RWPE1 (cell line): ENCODE measurements at regions not wholly inside any gene's neighbourhood (a gene's known extent, or its start where the extent isn't known, plus 50 kb on each side); places are given as distances from the start of the nearest gene placed in this dataset.

Experiments used
- CTCF ChIA-PET: fragments of 350-600 bp; sonication (Branson Sonifier 250); formaldehyde crosslinking; extraction: SDS; loops from one replicate; lab custom pipeline; 2021; lab: Yijun Ruan, JAX
- POLR2A ChIA-PET: fragments of 400-600 bp; formaldehyde crosslinking; extraction: SDS; loops from one replicate; lab custom pipeline; 2020; ENCODE audit warnings: antibody characterized with exemption; ENCODE audit not compliant: low non-redundant PET; lab: Yijun Ruan, JAX
- DNase-seq: peaks from one replicate; pipeline ENCODE4 v3.0.0; 2012; ENCODE audit warnings: low spot score
- H3K27ac ChIP-seq: fragments of 450-650 bp; 2 replicates; pipeline ENCODE4 v1.5.1; 2017
- TF ChIP-seq, protein P1 (sequence below): fragments of 450-650 bp; conservative IDR thresholded peaks from 2 replicates; pipeline ENCODE4 v1.5.1; 2017; ENCODE audit warnings: low read depth, mild to moderate bottlenecking

DNA sequence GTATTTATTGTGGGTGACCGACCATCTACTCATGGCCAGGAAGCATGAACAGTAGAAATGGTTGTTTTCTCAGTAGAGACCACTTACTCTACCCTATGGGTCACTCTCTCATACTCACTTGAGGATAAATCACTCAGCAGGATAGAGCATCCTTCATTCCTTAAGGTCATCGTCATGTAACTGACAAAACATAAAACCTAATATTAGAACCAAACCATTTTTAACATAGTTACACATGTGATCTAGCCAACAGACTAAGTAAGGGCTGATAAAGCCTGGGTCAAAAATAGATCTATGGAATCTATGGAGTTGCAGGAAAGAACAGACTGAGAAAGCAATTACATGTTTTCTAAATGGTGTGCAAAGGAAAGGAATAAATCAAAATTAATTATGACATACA, 769.1 kb downstream of the NTRK3 start:
- ChIA-PET CTCF (no interaction called here), POLR2A (no interaction called here)
- no peak for DNase-seq
- TF ChIP-seq, protein P1, sequence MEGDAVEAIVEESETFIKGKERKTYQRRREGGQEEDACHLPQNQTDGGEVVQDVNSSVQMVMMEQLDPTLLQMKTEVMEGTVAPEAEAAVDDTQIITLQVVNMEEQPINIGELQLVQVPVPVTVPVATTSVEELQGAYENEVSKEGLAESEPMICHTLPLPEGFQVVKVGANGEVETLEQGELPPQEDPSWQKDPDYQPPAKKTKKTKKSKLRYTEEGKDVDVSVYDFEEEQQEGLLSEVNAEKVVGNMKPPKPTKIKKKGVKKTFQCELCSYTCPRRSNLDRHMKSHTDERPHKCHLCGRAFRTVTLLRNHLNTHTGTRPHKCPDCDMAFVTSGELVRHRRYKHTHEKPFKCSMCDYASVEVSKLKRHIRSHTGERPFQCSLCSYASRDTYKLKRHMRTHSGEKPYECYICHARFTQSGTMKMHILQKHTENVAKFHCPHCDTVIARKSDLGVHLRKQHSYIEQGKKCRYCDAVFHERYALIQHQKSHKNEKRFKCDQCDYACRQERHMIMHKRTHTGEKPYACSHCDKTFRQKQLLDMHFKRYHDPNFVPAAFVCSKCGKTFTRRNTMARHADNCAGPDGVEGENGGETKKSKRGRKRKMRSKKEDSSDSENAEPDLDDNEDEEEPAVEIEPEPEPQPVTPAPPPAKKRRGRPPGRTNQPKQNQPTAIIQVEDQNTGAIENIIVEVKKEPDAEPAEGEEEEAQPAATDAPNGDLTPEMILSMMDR: no peak
- no peak overlapping the region for H3K27ac ChIP-seq

DNA sequence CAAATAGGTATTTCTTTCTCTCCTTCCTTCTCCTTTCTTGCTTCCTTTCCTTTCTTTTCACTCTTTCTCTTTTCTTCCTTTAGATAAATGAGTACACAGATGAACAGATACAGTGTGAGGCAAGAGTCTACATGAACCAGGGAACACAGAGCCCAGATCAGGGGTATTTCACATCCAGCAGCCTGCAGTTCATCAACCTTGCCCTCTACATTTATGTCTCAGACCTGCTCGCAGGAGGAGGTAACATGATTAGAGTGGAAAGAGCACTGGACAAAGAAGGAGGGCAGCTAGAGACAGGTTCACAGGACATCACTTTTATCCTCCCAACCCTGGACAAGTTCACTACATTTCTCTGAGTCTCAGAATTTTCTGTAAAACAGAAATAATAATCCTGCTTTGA, 773.1 kb downstream of the NTRK3 start:
- CTCF ChIA-PET: no interaction called here
- POLR2A ChIA-PET: no interaction called here
- no peak for DNase-seq
- TF ChIP-seq, protein P1: no peak
- no peak overlapping the region for H3K27ac ChIP-seq

DNA sequence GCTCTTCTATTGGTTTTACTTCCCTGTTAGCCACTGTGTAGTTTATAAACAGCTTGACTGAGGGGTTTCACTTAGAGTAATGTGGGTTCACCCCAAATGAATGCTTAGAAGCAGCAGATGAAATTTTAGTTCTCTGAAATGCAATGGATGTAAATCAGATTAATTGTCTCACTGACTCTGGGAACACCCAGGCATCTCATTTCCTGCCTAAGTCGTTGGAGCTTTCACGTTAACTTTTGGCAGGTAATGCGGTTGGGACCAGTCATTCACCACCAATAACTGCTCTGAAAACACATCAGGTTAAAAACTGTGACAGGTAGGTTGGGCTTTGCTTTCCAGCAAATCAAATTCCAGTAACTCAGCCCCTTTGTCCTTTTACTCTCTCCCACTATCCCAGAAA, 775.4 kb downstream of the NTRK3 start:
- no peak overlapping the region for H3K27ac ChIP-seq
- POLR2A ChIA-PET: no interaction called here
- TF ChIP-seq, protein P1: no peak
- no peak for DNase-seq
- CTCF ChIA-PET: no interaction called here

DNA sequence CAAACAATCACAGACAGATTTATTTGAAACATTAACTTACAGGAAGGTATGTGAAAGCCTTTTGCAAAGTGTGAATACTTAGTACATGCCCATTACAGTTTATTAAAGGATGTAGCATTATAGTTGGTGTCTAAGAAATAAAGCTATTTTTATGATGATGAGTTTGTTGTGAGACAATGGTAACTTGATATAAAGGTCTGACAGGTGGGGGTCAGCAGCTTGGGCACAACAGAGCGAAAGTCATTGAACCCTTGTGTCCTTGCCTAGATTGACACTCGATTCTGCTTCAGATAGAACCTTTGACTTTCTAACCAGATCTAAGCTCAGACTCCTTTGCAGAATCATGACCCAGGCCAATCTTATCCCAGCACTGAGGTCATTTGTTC, 777.9 kb downstream of the NTRK3 start:
- DNase-seq: no peak
- H3K27ac ChIP-seq: no peak overlapping the region
- TF ChIP-seq, protein P1: no peak
- ChIA-PET POLR2A (no interaction called here), CTCF (interaction anchor here (0.6 kb wide), 2 partner anchors 127 to 1498 kb away, joined by 3 to 4 read pairs; no protein-coding TSS in a partner anchor)

DNA sequence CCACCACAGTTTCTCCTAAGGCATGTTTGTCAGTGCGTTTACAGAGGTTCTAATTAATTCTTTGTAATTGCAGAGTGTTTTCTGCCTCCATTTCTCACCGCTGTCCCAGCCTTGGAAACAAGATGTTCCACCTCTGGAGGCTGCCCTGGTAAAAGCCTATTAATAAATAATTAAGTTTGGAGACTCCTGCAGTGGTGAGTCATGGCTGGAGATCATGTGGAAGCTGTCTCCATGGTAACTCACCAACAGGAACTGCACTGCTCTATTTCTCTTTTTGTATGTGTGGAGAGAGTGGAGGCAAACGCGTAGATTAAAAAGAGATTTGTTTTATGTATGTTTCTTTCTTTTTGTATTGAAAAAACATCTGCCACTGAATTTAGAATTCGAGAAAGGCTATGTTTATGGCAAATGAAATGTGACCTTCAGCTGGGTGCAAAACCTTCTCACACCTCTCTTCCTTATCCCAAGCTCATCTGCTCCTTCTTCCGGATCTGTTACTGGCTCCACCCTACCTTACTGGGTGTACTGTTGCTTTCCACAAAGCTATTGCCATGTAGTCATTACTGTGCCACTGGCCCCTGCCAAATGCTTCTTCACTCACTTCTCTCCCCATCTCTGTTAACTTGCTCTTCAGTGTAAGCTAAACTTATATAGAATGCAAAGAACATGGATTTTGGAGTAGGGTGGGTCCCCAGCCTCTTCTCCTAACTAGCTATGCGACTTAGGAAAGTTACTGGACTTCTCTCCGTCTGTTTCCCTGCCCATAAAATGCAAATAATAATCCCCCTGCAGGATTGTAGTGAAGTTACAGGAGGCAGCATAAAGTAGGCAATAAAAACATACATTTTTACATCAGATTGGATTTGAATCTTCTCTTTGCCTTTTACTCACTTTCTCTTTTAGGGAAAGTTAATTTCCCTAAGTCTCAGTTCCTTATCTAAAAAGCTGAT, 778.5 kb downstream of the NTRK3 start:
- ChIA-PET CTCF (interaction anchor here (0.6 kb wide), 1 partner anchor 1497 kb away, joined by 3 read pairs; no protein-coding TSS in a partner anchor), POLR2A (no interaction called here)
- TF ChIP-seq, protein P1: no peak
- DNase-seq: peak; percentile 79
- H3K27ac ChIP-seq: no peak overlapping the region

DNA sequence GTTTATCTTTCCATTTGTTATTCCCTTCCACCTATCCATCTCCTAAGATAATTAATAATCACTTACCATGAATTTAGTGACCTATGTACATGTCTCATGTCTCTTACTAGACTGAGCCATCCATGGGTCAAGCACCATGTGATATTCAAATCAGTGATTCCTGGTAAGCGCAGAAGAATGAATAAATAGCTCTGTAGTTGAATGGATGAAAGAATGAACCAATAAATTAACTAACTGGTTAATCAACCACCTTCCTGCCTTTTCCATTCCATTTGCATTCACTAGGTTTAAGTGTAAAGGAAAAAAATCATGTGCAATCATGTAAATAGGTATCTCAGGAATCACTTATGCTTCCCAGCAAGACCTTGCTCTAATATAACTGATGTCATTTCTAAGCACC, 779.5 kb downstream of the NTRK3 start:
- no peak for DNase-seq
- TF ChIP-seq, protein P1: no peak
- H3K27ac ChIP-seq: no peak overlapping the region
- ChIA-PET POLR2A (no interaction called here), CTCF (no interaction called here)
